T follicular helper cell (primary cell): ENCODE measurements at regions not wholly inside any gene's neighbourhood (a gene's known extent, or its start where the extent isn't known, plus 50 kb on each side); places are given as distances from the start of the nearest gene placed in this dataset.

ENCODE experiments used
- DNase-seq: peaks from one replicate; pipeline ENCODE4 v3.0.0-alpha.2; 2020; ENCODE audit warnings: low read depth

DNA sequence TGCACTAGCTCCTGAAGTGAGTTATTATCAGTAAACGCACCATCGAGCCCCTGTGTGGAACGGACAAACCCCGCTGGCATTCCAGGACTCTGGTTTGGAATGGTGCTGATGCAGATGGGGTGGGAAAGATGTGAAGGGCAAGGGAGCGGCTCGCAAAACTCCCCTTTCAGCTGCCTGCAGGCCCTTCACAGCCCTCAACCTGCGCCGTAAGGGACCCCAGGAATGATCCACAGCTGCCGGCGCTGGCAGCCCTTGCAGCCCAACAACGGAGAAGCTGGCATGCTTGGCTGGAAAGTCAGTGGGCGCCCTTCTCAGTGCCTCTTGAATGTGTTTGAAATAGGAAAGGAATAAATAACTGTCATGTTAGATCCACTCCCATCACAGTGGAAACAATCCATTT is 1445.5 kb downstream of the BRD1 start:
- no peak for DNase-seq

DNA sequence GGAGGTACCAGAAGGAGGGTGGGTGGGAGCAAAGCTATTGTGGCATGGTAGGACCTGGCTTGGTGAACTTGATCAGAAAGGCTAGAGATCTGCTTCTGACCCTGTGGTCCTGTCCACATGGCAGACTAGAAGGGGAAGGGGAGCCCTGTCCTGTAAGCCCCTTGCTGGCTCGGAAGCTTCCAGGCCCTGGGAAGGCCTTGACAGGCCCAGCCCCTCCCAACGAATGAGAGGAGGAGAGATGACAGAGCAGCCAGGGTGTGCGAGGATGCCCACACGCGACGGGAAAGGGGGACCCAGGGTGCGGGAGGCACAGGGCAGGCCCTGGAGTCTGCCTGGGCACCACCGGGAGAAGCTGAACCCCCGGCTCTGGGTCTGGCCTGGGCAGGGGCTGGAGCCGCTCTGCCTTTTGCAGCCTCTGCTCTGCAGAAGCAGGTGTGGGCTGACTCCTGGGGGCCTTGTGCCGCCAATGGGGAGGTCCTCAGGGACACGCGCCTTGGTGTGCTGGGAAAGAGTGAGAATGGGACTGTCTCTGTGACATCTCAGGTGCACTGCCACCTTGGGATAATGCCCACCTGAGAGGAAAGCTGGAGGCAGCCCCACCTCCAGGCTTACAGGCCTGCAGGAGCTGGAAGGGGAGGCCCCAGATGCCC is 1447.5 kb downstream of the BRD1 start:
- DNase-seq = no peak

DNA sequence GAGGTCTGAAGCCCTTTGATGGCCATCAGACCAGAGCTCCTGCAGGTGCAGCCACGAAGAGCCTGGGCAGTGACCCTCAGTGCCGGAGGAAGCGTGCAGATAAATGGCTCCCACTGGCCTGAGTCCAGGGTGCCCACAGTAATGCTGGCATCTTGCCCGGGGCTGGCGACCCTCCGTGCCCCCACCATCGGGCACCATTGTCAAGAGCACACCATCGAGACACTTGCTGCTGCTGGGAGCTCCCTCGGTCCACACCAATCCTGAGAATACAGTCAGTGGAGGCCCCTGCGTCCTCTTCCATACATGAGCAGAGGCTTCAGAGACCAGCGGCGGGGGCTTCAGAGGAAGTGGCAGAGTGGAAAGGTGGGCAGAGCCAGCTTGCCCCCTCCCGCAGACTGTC is 1448.3 kb downstream of the BRD1 start:
- DNase-seq = no peak

DNA sequence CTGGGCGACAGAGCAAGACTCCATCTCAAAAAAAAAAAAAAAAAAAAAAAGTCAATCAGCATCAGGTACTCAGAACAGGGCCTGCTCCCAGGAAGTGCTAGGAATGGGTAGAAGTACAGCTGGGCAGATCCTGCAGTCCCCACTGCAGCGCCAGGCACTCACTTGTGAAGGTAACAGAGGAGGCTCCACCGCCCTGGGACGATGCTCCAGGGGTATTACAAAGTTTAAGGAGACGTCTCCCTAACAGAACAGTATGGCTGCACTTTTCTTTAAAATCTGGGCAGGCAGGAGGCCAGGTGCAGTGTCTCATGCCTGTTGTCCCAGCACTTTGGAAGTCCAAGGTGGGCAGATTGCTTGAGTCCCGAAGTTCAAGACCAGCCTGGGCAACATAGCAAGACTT is 1449.0 kb downstream of the BRD1 start:
- DNase-seq = no peak

DNA sequence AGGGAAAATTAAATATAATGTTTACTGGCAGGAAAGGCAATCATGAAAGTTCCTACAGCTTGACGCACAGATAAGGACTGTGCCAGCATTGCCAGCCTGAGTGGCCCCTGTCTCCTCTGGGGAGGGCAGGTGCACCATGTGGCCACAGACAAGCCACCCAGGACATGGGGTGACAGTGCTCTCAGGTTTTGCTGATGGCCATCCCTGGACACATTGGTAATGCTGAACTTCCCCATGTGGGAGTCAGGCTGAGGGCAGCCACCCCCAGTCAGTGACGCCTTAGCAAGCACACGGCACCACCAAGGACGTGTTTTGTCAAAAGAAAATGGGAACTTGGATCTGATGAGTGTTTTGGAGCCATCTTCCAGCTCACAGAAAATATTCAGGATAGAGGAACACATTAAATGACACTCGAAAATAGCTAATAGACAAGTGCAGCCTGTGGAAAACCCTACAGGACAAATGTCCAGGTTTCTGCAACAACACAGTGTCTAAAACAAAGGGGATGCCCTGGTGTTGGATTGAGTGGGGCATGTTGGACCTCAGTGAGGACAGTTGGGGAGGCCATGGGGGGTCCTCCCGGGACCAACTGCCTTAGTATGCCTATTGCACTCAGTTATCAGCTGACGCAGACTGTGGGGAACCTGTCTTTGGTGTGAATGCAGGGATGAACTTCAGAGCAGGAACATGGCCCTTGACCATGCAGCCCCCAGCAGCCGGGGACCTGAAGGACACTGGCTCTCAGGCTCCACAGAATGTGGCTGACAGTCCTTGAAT is 1450.5 kb downstream of the BRD1 start:
- DNase-seq = no peak

DNA sequence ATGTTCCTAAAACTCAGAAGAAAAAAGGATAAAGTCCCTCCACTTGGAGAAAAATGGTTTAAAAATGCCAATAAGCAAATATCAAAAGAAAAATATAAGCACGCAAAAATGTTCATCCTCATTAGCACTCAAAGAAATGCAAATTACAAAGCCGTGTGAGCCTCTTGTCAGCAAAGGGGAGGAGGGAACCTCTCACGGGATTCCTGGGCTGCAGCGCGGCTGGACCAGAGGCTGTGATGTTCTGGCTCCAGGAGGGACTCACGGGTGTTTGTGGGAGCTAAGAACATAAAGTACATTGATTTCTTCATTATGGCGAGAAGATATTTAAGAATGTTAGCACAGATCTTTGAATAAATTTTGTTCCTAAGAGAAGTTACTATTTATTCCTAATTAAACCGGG is 1451.2 kb downstream of the BRD1 start:
- no peak for DNase-seq

DNA sequence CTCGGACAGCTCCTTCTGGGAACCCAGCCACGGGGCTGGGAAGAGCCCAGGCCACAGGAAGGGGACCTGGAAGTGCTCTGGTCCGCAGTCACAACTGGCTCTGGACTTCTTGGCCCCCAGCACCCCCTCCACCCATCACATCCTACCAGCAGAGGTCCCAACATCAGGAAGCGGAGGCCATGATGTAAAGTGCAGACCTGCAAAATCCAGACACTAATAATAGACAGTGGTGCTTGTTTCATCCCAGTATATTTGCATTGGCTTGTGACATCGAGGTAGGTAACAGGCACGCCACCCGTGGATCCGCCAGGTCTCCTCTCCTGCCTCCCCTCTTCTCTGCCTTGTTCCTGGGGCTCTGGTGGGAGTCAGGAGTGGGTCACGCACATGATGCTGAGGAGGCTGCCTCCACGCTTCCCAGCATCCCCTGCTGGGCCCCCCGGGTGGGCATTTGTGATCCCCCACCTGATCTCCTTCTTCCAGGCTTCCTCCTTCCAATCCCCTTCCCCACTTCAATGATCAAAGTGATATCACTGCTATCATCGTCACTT is 1454.0 kb downstream of the BRD1 start:
- no peak for DNase-seq

DNA sequence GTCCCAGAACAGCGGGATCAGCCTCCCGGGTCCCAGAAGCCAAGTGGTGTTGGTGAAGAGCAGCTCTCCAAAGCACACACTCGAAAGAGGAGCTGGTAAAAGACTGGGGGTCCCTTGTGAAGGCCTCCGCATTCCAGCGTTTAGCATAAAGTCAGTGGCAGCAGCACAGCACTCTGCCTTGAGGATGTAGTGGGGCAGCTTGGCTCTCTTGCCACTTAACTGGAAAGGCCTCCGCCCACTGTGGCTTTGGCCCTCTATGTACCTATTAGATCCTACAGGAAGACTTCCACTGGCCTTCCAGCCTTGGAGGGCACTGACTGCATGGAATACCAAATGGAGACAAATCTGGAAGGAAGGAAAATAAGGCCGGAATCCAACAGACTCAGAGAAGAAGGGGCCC is 1455.3 kb downstream of the BRD1 start:
- no peak for DNase-seq

DNA sequence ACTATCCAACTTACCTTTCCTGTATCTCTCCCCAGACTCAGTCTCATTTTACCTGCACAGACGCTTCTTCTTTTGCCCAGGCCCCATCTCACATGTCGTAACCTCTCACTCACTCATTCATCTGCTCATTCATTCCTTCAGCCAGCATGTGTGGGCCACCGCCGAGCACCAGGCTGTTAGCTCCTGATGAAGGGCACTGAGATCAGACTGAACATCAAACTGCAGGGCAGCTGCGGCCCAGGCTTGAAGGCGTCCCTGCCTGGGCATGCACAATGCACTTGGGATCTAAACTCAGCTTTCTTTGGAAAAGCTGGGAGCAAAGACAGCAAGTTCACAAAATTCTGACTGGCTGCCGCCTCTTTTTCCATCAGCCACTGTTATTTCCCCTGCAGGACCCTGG is 1456.3 kb downstream of the BRD1 start:
- no peak for DNase-seq

DNA sequence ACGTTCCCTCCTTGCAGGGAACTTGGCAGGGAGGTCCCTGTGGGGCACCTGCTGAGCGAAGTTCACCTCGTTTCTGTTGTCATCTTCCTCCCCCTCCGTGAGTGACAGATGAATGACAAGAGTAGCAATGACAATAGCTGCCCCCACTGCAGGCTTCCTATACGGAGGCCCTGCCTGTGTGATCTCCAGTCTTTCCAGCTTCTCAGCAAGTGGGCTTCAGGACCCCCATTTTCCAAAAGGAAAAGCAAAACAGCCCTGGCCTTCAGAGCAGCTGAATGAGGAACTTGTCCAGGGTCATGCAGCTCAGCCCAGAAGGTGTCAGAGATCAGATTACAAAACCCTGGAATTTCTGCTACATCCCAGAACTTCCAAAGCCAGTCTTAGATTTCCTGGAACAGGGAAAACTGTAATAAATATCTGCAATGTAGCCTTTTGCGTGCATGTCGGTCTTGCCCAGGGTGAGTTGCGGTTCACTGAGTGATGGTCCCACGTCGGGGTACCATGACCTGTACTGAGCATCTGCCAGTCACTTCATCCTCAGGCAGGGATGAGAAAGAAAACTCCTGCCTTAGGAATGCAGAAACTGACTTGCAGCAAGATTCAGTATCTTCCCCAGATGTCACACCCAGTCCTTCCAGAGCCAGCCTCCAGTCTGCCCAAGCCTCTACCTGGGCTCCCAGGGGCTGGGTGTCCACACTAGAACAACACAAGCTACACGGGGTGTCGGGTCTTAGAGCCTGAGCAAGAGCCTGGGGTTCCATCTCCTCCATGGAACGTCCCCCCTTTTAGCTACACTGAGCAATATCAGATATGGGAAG is 1457.0 kb downstream of the BRD1 start:
- DNase-seq = no peak

DNA sequence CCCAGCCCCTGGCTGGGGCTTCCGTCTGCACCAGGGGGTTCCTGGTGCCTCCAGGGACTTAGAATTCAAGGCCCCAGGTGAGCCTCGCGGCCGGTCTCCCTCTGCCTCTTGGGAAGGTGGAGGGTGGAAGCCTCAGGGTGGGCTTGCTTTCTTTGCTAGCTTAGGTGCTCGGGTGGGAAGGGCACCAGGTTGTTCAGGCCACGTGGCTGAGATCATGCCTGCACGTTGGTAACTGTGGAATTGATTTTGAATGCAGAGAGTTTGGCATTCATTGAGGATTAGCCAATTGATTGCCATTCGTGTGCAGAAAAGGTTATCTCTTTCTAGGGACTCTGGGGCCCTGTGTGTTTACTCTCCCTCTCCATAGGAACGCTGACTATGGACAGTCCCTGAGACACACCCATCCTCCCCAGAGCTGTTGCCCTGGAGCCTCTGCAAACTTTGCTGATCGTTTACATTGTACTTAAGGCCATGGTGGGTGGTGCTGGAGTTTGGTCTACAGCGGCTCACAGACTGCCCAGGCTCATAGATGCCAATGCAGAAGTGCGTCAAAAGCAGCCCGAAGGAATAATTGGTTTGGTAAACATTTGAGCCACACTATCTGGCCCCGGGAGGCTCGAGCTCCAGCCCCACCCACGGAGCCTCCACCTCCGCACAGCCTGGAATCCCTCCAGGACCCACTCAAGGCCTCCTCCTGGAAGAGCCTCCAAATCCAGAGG is 1457.7 kb downstream of the BRD1 start:
- no peak for DNase-seq

DNA sequence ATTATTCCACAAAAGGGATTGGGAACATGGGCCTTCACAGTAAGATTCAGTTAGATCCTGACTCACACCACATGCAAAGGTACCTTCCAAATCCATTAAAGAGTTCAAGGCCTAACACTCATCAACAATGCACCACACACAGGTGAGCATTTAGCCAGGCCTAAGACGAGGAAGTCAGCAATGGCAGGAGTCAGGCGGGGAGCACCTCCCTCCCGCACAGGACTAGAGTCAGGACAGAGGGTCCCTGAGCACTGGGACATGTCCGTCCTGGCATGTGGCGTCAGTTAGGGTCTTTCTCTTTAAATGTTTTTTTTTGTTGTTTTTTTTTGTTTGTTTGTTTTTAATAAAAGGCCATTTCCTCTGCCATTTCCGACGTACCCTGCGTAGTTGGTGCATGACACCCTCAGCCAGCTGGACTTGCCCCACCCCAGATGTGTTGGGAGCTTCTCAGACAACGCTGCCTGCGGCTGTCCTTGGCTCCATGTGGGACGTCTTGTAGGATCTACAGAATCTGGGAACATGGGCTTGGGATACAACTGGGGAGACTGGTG is 1458.6 kb downstream of the BRD1 start:
- no peak for DNase-seq

DNA sequence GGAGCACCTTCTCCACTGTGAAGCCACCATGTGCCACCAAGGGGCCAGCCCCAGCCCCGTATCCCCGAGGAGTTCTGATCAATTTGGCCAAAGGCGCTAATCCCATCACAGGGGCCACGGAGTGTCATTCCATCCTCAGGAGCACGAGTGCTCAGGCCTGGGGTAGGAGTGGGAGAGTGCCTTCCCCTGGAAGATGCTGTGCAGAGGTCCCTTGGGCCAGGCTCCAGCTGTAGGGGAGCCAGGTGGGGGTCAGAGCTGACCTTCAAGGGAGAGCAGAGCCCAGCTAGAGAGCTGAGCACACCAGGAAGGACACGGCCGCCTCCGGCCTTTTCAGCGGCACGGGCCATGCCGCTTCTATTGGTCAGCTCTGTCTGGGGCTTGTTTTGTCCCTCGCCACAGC is 1459.9 kb downstream of the BRD1 start:
- DNase-seq = no peak

DNA sequence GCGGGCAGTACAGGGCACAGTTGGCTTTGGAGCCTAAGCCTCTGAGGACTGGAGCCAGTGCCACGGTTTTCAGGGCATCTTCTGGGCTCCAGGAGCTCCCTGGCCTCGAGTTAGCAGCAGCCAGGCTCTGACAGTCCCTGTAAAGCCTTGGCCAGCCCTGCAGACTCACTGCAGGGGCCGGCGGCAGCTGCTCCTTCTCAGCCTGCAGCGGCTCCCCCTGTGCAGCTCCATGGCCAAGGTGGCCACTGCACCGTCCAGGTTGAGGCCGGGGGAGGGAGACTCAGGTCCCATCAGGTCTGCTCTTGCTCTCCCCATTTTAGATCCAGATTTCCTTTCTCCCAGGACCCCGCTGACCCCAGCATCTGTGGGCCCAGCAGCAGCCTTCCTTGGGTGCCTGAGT is 1461.1 kb downstream of the BRD1 start:
- no peak for DNase-seq

DNA sequence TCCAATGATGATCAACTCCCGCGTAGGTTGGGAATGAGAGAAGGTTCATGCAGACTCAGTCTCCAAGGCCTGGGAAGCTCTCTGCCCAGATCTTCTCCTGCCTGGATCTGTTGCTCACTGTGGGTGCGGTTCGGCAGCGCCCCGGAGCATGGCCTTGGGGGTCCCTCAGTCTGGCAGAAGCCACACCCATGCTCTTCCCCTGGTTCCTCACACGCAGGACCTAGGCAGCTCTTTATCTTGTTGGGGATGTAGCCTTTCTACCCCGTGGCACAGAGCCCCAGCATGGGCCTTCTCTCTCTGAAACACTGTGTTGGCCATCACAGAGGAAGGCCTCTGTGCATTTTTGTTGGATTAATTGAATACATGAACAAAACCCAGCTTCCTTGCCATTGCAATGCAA is 1461.6 kb downstream of the BRD1 start:
- no peak for DNase-seq

DNA sequence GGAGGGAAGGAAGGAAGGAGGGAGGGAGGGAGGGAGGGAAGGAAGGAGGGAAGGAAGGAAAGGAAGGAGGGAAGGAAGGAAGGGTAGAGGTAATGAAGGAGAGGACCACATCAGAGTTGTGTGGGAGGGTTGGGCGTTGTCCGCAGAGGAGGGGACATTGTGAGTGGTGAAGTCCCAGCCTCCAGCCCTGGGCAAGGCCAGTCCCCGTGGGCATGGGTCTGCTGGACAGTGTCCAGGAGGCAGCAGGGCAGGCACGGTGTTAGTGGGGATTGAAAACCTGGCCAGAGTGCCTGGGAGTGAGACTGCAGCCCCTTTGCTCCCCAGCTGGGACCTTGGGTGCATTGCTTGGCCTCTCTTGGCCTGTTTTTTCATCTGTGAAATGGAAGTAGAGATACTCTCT is 1462.3 kb downstream of the BRD1 start:
- DNase-seq = no peak

DNA sequence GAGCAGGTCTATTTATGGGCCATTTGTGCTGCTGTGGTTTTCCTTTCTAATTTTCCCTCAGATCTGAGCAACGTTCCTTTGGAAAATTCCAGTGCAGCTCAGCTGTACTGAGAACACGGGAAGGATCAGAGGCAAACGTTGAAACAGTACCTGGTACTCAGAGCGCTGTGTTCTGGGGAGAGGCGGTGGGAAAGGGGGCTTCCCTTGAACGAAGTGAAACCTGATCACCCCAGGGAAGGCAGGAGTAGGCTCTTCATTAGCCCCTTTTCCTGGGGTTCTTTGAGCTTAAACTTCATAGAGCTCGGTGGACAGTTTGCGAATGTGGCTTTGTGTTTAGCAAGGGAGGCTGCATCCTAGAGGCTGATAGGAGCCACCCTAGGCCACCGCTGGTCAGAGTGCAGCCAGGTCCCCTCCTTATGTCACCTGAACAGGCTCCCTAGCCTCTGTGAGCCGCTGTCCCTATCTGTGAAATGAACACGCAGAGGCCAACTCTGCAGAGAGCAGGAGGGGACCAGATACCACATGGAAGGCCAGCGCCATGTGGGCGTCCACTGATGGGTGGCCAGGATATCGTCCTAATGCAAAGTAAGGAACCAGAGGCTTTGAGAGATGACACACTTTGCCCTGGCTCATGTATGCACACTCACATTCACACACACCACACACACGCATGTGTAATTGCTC is 1464.8 kb downstream of the BRD1 start:
- DNase-seq = no peak

DNA sequence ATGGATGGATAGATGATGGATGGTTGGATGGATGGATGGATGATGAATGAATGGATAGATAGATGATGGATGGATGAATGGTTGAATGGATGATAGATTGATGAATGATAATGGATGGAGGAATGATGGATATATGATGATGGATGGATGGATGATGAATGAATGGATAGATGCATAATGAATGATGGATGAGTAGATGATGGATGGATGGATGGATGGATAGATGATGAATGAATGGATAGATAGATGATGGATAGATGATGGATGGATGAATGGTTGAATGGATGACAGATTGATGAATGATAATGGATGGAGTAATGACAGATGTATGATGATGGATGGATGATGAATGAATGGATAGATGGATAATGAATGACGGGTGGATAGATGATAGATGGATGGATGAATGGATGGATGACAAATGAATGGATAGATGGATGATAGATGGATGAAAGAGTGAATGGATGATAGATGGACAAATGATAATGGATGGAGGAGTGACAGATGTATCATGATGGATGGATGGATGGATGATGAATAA is 1466.5 kb downstream of the BRD1 start:
- no peak for DNase-seq

DNA sequence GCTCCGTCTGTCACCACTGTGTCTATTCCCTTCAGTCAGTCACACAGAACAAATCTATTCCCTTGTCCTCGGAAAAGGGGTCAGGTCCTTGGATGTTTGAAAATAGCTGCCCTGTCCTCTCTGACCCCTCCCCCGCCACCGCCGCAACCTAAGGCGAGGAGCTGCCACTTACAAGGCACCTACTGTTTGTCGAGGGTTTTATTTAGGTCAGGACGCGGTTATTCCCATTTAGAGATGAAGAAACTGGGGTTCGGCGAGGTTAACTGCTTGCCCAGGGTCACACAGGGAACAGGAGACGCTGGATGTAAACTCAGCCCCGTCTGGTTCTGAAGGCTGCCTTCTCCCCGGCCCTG is 1468.1 kb downstream of the BRD1 start:
- no peak for DNase-seq

DNA sequence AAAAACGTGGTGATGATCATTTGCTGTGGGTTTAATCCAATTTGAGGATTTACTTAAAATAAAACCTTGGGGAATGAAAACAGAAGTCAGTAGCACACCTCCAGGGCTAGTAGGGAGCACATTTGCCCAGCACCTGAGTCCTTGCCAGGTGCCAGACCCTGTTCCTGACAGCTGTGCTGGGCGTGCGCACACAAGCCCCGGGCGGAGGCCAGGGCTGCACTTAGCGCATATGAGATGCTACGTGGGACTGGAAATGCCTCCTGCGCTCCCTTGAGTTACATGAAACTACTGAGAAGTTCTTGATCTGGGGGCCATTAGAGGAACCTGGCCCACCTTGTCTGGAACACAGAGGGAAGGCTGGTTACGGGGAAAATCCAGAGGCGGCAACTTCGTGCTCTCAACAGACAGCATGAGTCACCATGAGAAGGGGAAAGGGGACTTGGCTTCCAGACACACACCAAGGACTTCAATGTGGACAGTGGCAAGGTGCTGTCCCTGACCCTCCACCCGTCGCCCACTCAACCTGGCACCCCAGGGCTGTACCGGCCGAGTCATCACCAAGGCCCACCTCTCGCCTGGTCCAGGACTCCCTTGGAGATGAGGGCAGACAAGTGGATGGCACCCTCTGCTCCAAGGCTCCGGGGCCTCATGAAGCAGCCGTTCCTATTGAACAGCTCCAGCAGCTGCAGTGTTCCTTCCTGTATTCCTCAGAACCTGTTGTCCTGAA is 1468.6 kb downstream of the BRD1 start:
- no peak for DNase-seq
